CD4-positive, alpha-beta T cell (primary cell): ENCODE measurements at regions not wholly inside any gene's neighbourhood (a gene's known extent, or its start where the extent isn't known, plus 50 kb on each side); places are given as distances from the start of the nearest gene placed in this dataset.

ENCODE experiments used
- ATAC-seq: fragments of 200-7000 bp; cut with Tn5 transposase; one replicate; pipeline ENCODE4 v1.10.0; 2022; ENCODE audit warnings: mild to moderate bottlenecking; ENCODE audit not compliant: poor library complexity
- CTCF ChIA-PET: fragments of 350-600 bp; sonication (Branson Sonifier 250); formaldehyde crosslinking; loops from one replicate; lab custom pipeline; 2021; ENCODE audit warnings: antibody characterized with exemption, inconsistent platforms; lab: Charles Lee
- POLR2A ChIA-PET: fragments of 350-600 bp; sonication (Branson Sonifier 250); formaldehyde crosslinking; loops from one replicate; lab custom pipeline; 2021; ENCODE audit warnings: antibody characterized with exemption, inconsistent platforms; lab: Charles Lee
- DNase-seq, 14 experiments: peaks; one replicate each; pipeline ENCODE4 v3.0.0-alpha.2; 2013 to 2020; ENCODE audit warnings: mixed read lengths in 2 of 14
- H3K27ac ChIP-seq, 2 donors: one replicate each; pipeline versions ENCODE4 v1.5.1 to v1.7.0; 2013; ENCODE audit warnings: low read length in 2 of 2, low read depth in 1 of 2, mild to moderate bottlenecking in 1 of 2
- H3K27me3 ChIP-seq, 2 experiments: 1 replicate in 1 of 2; 2 replicates in 1 of 2; pipeline versions ENCODE4 v1.6.1 to v1.7.0; 2013; ENCODE audit warnings: low read length in 2 of 2, control low read depth in 1 of 2, mild to moderate bottlenecking in 1 of 2, moderate library complexity in 1 of 2; ENCODE audit not compliant: insufficient read depth in 2 of 2, control insufficient read depth in 1 of 2
- H3K36me3 ChIP-seq: one replicate; pipeline ENCODE4 v1.6.1; 2013; ENCODE audit warnings: low read length, control low read depth; ENCODE audit not compliant: insufficient read depth
- H3K4me1 ChIP-seq: one replicate; pipeline ENCODE4 v1.6.1; 2013; ENCODE audit warnings: low read length, control low read depth; ENCODE audit not compliant: insufficient read depth
- H3K4me3 ChIP-seq: one replicate; pipeline ENCODE4 v1.5.1; 2013; ENCODE audit warnings: mild to moderate bottlenecking, low read length, moderate library complexity
- H3K9me3 ChIP-seq, 2 experiments: 1 replicate in 1 of 2; 2 replicates in 1 of 2; pipeline versions ENCODE4 v1.6.1 to v1.7.0; 2013; ENCODE audit warnings: low read length in 2 of 2, mild to moderate bottlenecking in 2 of 2, control low read depth in 1 of 2, moderate library complexity in 1 of 2; ENCODE audit not compliant: control insufficient read depth in 1 of 2, insufficient read depth in 1 of 2
- H3K27ac Mint-ChIP-seq: one replicate; pipeline ENCODE4 v1.8.0; 2020; ENCODE audit warnings: mixed read lengths
- H3K27me3 Mint-ChIP-seq: one replicate; pipeline ENCODE4 v1.8.0; 2021; ENCODE audit warnings: mixed read lengths
- H3K36me3 Mint-ChIP-seq: one replicate; pipeline ENCODE4 v1.8.0; 2021; ENCODE audit warnings: low read depth, mixed read lengths
- H3K4me1 Mint-ChIP-seq: one replicate; pipeline ENCODE4 v1.8.0; 2021; ENCODE audit warnings: low read depth, mixed read lengths
- H3K4me3 Mint-ChIP-seq: one replicate; pipeline ENCODE4 v1.8.0; 2020; ENCODE audit warnings: mild to moderate bottlenecking, mixed read lengths
- H3K9me3 Mint-ChIP-seq: one replicate; pipeline ENCODE4 v1.8.0; 2020; ENCODE audit warnings: mixed read lengths
- intact Hi-C, 2 experiments: fragments of 100-400 bp; cut with DNase I in 1 of 2; cut with micrococcal nuclease in 1 of 2; formaldehyde crosslinking; loops; one replicate each; pipeline versions ENCODE4 v1.15.1 to v1.9.0; 2023 to 2025; cut with DNase I, micrococcal nuclease
- TF ChIP-seq, protein P1 (sequence below): fragments of 200-600 bp; IDR thresholded peaks from one replicate; pipeline ENCODE4 v1.8.0; 2022; ENCODE audit warnings: antibody characterized with exemption, mild to moderate bottlenecking

DNA sequence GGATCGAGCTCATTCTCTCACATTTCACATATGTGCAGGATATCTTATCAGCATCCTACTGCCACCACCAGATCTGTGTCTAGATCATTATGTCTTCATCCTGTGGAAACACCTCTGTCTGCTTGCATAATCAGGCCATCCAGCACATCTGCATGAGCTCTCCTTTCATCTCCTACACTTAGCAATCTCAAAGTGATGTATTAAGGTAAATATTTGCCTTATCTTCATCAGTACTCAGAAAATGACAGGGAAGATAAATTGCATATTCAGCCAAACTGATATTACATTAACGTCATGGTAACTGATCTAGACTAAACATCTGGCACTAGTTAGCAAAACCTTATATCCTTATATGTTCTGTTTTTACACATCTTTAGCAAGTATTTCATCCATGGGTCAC is 207.3 kb upstream of the PABPC4L start:
- H3K27ac ChIP-seq = no peak overlapping the region
- H3K36me3 ChIP-seq = no peaks in the 10 kb centered on the region
- peaks cover 2% of the 10 kb centered on the region for H3K9me3 Mint-ChIP-seq
- ChIA-PET POLR2A (no interaction called here), CTCF (no interaction called here)
- H3K4me1 Mint-ChIP-seq = no peaks in the 10 kb centered on the region
- no peak overlapping the region for H3K27ac Mint-ChIP-seq
- DNase-seq (no peak), ATAC-seq (no peak)
- no peak overlapping the region for H3K4me3 ChIP-seq
- H3K27me3 ChIP-seq = no peaks in the 10 kb centered on the region
- H3K27me3 Mint-ChIP-seq = no peaks in the 10 kb centered on the region
- no peaks in the 10 kb centered on the region for H3K4me1 ChIP-seq
- TF ChIP-seq, protein P1, sequence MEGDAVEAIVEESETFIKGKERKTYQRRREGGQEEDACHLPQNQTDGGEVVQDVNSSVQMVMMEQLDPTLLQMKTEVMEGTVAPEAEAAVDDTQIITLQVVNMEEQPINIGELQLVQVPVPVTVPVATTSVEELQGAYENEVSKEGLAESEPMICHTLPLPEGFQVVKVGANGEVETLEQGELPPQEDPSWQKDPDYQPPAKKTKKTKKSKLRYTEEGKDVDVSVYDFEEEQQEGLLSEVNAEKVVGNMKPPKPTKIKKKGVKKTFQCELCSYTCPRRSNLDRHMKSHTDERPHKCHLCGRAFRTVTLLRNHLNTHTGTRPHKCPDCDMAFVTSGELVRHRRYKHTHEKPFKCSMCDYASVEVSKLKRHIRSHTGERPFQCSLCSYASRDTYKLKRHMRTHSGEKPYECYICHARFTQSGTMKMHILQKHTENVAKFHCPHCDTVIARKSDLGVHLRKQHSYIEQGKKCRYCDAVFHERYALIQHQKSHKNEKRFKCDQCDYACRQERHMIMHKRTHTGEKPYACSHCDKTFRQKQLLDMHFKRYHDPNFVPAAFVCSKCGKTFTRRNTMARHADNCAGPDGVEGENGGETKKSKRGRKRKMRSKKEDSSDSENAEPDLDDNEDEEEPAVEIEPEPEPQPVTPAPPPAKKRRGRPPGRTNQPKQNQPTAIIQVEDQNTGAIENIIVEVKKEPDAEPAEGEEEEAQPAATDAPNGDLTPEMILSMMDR = no peak
- intact Hi-C loops = no loop called here
- H3K9me3 ChIP-seq = no peaks in the 10 kb centered on the region
- no peaks in the 10 kb centered on the region for H3K36me3 Mint-ChIP-seq
- H3K4me3 Mint-ChIP-seq = no peak overlapping the region

DNA sequence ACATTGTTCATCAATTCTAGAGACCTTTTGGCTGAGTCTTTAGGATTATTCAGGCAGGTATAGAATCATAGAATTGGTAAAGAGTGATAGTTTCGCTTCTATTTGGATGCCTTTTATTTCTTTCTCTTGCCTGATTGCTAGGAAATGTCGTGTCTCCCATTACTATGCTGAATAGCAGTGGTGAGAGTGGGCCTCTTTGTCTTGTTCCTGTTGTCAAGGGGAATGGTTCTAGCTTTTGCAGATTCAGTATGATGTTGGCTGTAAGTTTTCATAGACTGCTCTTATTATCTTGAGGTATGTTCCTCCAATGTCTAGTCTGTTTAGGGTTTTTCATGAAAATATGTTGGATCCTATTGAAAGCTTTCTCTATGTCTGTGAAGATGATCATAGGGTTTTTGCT is 200.2 kb upstream of the PABPC4L start:
- Mint-ChIP-seq H3K27ac (no peak overlapping the region), H3K9me3 (peaks cover 11% of the 10 kb centered on the region), H3K4me3 (no peak overlapping the region), H3K27me3 (no peaks in the 10 kb centered on the region), H3K4me1 (no peaks in the 10 kb centered on the region), H3K36me3 (no peaks in the 10 kb centered on the region)
- Histone ChIP-seq H3K4me1 (no peaks in the 10 kb centered on the region), H3K4me3 (no peak overlapping the region), H3K27ac (no peak overlapping the region), H3K9me3 (peaks cover 0 to 4% of the 10 kb centered on the region in 2 experiments), H3K36me3 (no peaks in the 10 kb centered on the region), H3K27me3 (no peaks in the 10 kb centered on the region)
- DNase-seq (no peak), ATAC-seq (no peak)
- ChIA-PET POLR2A (no interaction called here), CTCF (no interaction called here)
- intact Hi-C loops = no loop called here
- TF ChIP-seq, protein P1 = no peak

DNA sequence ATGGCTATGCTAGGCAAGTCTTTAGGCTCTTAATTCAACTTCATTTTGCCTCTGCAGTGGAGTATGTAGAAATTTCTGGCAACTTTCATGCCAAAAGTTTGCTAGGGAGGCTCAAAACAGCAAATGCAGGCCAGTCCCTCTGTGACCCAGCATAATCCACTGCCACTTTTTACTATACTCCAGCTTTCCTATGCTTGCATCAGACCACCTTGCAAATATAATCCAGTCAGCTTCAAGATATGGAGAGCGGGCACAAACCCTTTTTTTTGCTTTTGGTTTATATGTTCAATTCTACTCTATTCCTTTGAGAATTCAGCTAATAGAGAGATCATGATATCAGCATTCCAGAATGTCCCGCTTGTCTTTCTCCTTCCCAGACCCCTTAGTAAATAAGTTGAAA is 192.0 kb upstream of the PABPC4L start:
- Mint-ChIP-seq H3K9me3 (peaks cover 10% of the 10 kb centered on the region), H3K4me3 (no peak overlapping the region), H3K4me1 (no peaks in the 10 kb centered on the region), H3K27me3 (no peaks in the 10 kb centered on the region), H3K27ac (no peak overlapping the region), H3K36me3 (no peaks in the 10 kb centered on the region)
- H3K27me3 ChIP-seq = no peaks in the 10 kb centered on the region
- intact Hi-C loops = no loop called here
- no peak overlapping the region for H3K27ac ChIP-seq
- H3K4me3 ChIP-seq = no peak overlapping the region
- no peak for DNase-seq
- TF ChIP-seq, protein P1 = no peak
- ChIA-PET POLR2A (no interaction called here), CTCF (no interaction called here)
- peaks cover 3 to 4% of the 10 kb centered on the region in 2 experiments for H3K9me3 ChIP-seq
- no peaks in the 10 kb centered on the region for H3K4me1 ChIP-seq
- ATAC-seq = no peak
- no peaks in the 10 kb centered on the region for H3K36me3 ChIP-seq
